HepG2 (cell line): ENCODE measurements at regions not wholly inside any gene's neighbourhood (a gene's known extent, or its start where the extent isn't known, plus 50 kb on each side); places are given as distances from the start of the nearest gene placed in this dataset.

ENCODE experiments used
- ATAC-seq: fragments of 200-7000 bp; cut with Tn5 transposase; 3 replicates; pipeline ENCODE4 v1.9.1; 2020; ENCODE audit warnings: mild to moderate bottlenecking, moderate library complexity
- BruUV-seq: library from RNA; stranded (reverse); fragments of 400-500 nt; replicated peaks from 2 replicates; lab custom pipeline; 2021; lab: Mats Ljungman, UMichigan
- CTCF ChIA-PET: fragments of 300-600 bp; formaldehyde crosslinking; extraction: SDS; loops from one replicate; lab custom pipeline; 2021; ENCODE audit warnings: low total read pairs, inconsistent platforms, low intra/inter-chr PET ratio; lab: Yijun Ruan, JAX
- POLR2A ChIA-PET: fragments of 350-600 bp; sonication (Branson Sonifier 250); formaldehyde crosslinking; loops from one replicate; lab custom pipeline; 2020; ENCODE audit warnings: antibody characterized with exemption, inconsistent platforms; lab: Yijun Ruan, JAX
- DNase-seq: peaks from one replicate; pipeline ENCODE4 v3.0.0-alpha.2; 2015; ENCODE audit warnings: low spot score
- FAIRE-seq: peaks from 3 replicates; lab custom pipeline; 2011; peaks lifted over from hg19 to GRCh38; lab: Jason Lieb, UNC
- H2AFZ ChIP-seq: one replicate; pipeline ENCODE4 v1.6.1; 2011; ENCODE audit warnings: low read length, inconsistent platforms
- H3K27ac ChIP-seq: fragments of 300-600 bp; 3 replicates; pipeline ENCODE4 v1.8.0; 2011; ENCODE audit warnings: mixed run types, mild to moderate bottlenecking, mixed read lengths, low read length, inconsistent platforms; ENCODE audit not compliant: insufficient read depth; ENCODE audit errors: extremely low read length
- H3K27me3 ChIP-seq, 2 experiments: fragments of 200-600 bp in 1 of 2; 2 replicates in 1 of 2; 3 replicates in 1 of 2; pipeline versions ENCODE4 v1.6.0 to v1.8.0; 2011; ENCODE audit warnings: low read length in 2 of 2, mild to moderate bottlenecking in 2 of 2, moderate library complexity in 2 of 2, inconsistent platforms in 1 of 2; ENCODE audit not compliant: insufficient read depth in 2 of 2, control insufficient read depth in 1 of 2
- H3K36me3 ChIP-seq, 2 experiments: fragments of 200-600 bp in 1 of 2; replicated peaks in 1 of 2; 2 replicates in 1 of 2; 3 replicates in 1 of 2; pipeline versions ENCODE4 v1.5.1 to v1.8.0; 2011; ENCODE audit warnings: low read length in 2 of 2, inconsistent platforms in 1 of 2; ENCODE audit not compliant: insufficient read depth in 2 of 2, control insufficient read depth in 1 of 2
- H3K4me1 ChIP-seq: 2 replicates; pipeline ENCODE4 v1.5.1; 2012; ENCODE audit warnings: low read length, inconsistent platforms; ENCODE audit not compliant: insufficient read depth
- H3K4me2 ChIP-seq: 2 replicates; pipeline ENCODE4 v1.6.0; 2011; ENCODE audit warnings: low read depth, low read length, inconsistent platforms
- H3K4me3 ChIP-seq, 3 experiments: fragments of 200-600 bp in 1 of 3; sonication (generic), shearing (Covaris generic) in 1 of 3; replicated peaks in 1 of 3; 2 replicates each; pipeline ENCODE4 v1.5.1; 2011 to 2016; ENCODE audit warnings: low read length in 3 of 3, inconsistent platforms in 2 of 3, low read depth in 2 of 3, mild to moderate bottlenecking in 2 of 3, control low read depth in 1 of 3, mixed read lengths in 1 of 3; ENCODE audit not compliant: insufficient read depth in 1 of 3
- H3K79me2 ChIP-seq: one replicate; pipeline ENCODE4 v1.6.1; 2011; ENCODE audit warnings: low read length, inconsistent platforms; ENCODE audit not compliant: insufficient read depth
- H3K9ac ChIP-seq: 2 replicates; pipeline ENCODE4 v1.6.0; 2011; ENCODE audit warnings: mild to moderate bottlenecking, low read depth, low read length, inconsistent platforms; ENCODE audit not compliant: insufficient read depth
- H3K9me3 ChIP-seq: 2 replicates; pipeline ENCODE4 v1.5.1; 2012; ENCODE audit warnings: mild to moderate bottlenecking, low read length
- H4K20me1 ChIP-seq: 2 replicates; pipeline ENCODE4 v1.6.0; 2011; ENCODE audit warnings: inconsistent platforms, mild to moderate bottlenecking, low read length, moderate library complexity; ENCODE audit not compliant: insufficient read depth
- ARNTL ChIP-seq: sonication (generic); formaldehyde crosslinking; IDR thresholded peaks from 2 replicates; pipeline ENCODE4 v1.4.0; 2020; ENCODE audit warnings: mild to moderate bottlenecking, missing genetic modification reagents
- MEIS2 ChIP-seq: sonication (generic); formaldehyde crosslinking; IDR thresholded peaks from 2 replicates; pipeline ENCODE4 v1.9.0; 2021; ENCODE audit warnings: mild to moderate bottlenecking, missing genetic modification reagents
- MLLT10 ChIP-seq: sonication (generic); formaldehyde crosslinking; IDR thresholded peaks from 2 replicates; pipeline ENCODE4 v1.4.0; 2020; ENCODE audit warnings: missing genetic modification reagents
- RORA ChIP-seq: sonication (generic); formaldehyde crosslinking; IDR thresholded peaks from 2 replicates; pipeline ENCODE4 v1.5.0; 2020; ENCODE audit warnings: mild to moderate bottlenecking, missing genetic modification reagents, moderate library complexity
- SMAD9 ChIP-seq: sonication (generic); formaldehyde crosslinking; IDR thresholded peaks from 2 replicates; pipeline ENCODE4 v1.5.1; 2020; ENCODE audit warnings: mild to moderate bottlenecking, missing genetic modification reagents
- ZBTB38 ChIP-seq: sonication (generic); formaldehyde crosslinking; IDR thresholded peaks from 2 replicates; pipeline ENCODE4 v1.5.1; 2020; ENCODE audit warnings: mild to moderate bottlenecking, missing genetic modification reagents
- ZEB1 ChIP-seq: IDR thresholded peaks from 2 replicates; pipeline ENCODE4 v1.6.1; 2012; ENCODE audit warnings: mild to moderate bottlenecking, low read depth, inconsistent platforms; ENCODE audit not compliant: insufficient replicate concordance
- ZMAT3 ChIP-seq: sonication (generic); formaldehyde crosslinking; conservative IDR thresholded peaks from 2 replicates; pipeline ENCODE4 v1.7.0; 2021; ENCODE audit warnings: missing genetic modification reagents
- ZMYM4 ChIP-seq: sonication (generic); formaldehyde crosslinking; IDR thresholded peaks from 2 replicates; pipeline ENCODE4 v1.8.1; 2023; ENCODE audit warnings: mild to moderate bottlenecking, missing genetic modification reagents
- ZNF232 ChIP-seq: sonication (generic); formaldehyde crosslinking; IDR thresholded peaks from 2 replicates; pipeline ENCODE4 v1.4.0; 2020; ENCODE audit warnings: missing genetic modification reagents, borderline replicate concordance
- ZNF317 ChIP-seq: sonication (generic); formaldehyde crosslinking; IDR thresholded peaks from 2 replicates; pipeline ENCODE4 v1.5.0; 2020; ENCODE audit warnings: mild to moderate bottlenecking, missing genetic modification reagents
- ZNF713 ChIP-seq: sonication (generic); formaldehyde crosslinking; IDR thresholded peaks from 2 replicates; pipeline ENCODE4 v1.4.0; 2020; ENCODE audit warnings: mild to moderate bottlenecking, missing genetic modification reagents
- ZNF746 ChIP-seq: sonication (generic); formaldehyde crosslinking; IDR thresholded peaks from 2 replicates; pipeline ENCODE4 v1.8.0; 2022; ENCODE audit warnings: mild to moderate bottlenecking, missing genetic modification reagents
- WGBS: methylation state at CpG from one replicate; pipeline ENCODE4 v1.1.6; 2017; ENCODE audit warnings: low lambda C conversion rate; 5-methylcytosine and 5-hydroxymethylcytosine counted together
- in situ Hi-C: cut with HindIII; loops from 2 replicates; pipeline ENCODE4 v1.10.0; 2017; ENCODE audit warnings: low pct_unique_long_range_greater_than_20kb; ENCODE audit not compliant: extremely low pct_ligation_motif_present
- intact Hi-C: fragments of 100-400 bp; cut with micrococcal nuclease; formaldehyde crosslinking; loops from one replicate; pipeline ENCODE4 v1.10.0; 2022; ENCODE audit not compliant: unreplicated experiment
- TF ChIP-seq, protein P1 (sequence below): sonication (generic); formaldehyde crosslinking; IDR thresholded peaks from 2 replicates; pipeline ENCODE4 v1.8.1; 2023; ENCODE audit warnings: mild to moderate bottlenecking, inconsistent platforms, moderate library complexity, missing genetic modification reagents, borderline replicate concordance
- TF ChIP-seq, protein P2 (sequence below): IDR thresholded peaks from 2 replicates; pipeline ENCODE4 v1.6.1; 2016

DNA sequence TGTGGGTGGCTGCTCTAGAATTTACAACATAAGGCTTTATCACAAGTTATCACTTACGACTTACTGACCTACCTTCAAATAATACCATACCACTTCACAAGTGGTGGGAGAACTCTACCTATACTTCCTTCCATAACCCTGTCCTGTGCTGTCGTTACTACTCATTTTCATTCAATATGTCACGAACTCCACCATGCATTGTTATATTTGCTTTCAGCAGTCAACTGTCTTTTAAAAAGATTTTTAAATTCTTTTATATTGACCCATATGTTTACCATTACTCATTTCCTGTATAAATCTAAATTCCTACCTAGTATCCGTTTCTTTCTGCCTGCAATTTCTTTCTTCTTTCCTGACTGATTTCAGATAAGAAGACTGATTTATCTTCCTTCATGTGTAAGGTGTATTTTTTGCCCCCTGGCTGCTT lies 200.0 kb downstream of the KLF12 start:
- Histone ChIP-seq H3K27me3 (no peaks in the 10 kb centered on the region), H4K20me1 (no peaks in the 10 kb centered on the region), H3K9me3 (no peaks in the 10 kb centered on the region), H3K79me2 (no peaks in the 10 kb centered on the region), H3K9ac (no peak overlapping the region), H3K4me2 (no peak overlapping the region), H3K36me3 (no peaks in the 10 kb centered on the region), H3K4me1 (no peaks in the 10 kb centered on the region), H3K4me3 (no peak overlapping the region), H2AFZ (no peak overlapping the region), H3K27ac (no peak overlapping the region)
- BruUV-seq, result no TSS peak
- in situ Hi-C loops (no loop called here), intact Hi-C loops (no loop called here)
- ATAC-seq (no peak), FAIRE-seq (no peak), DNase-seq (no peak)
- WGBS, result 43% methylated on average over 4 of the region's 4 CpGs
- TF ChIP-seq, protein P1, sequence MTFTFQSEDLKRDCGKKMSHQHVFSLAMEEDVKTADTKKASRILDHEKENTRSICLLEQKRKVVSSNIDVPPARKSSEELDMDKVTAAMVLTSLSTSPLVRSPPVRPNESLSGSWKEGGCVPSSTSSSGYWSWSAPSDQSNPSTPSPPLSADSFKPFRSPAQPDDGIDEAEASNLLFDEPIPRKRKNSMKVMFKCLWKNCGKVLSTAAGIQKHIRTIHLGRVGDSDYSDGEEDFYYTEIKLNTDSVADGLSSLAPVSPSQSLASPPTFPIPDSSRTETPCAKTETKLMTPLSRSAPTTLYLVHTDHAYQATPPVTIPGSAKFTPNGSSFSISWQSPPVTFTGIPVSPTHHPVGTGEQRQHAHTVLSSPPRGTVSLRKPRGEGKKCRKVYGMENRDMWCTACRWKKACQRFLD (CRISPR knock-in tag), result no peak
- TF ChIP-seq MLLT10 (CRISPR knock-in tag), result no peak
- TF ChIP-seq ZNF746, result no peak
- TF ChIP-seq MEIS2 (CRISPR knock-in tag), result no peak
- TF ChIP-seq ZNF232 (CRISPR knock-in tag), result no peak
- no peak for TF ChIP-seq ZNF713 (CRISPR knock-in tag)
- CTCF ChIA-PET, result no interaction called here
- POLR2A ChIA-PET, result no interaction called here

DNA sequence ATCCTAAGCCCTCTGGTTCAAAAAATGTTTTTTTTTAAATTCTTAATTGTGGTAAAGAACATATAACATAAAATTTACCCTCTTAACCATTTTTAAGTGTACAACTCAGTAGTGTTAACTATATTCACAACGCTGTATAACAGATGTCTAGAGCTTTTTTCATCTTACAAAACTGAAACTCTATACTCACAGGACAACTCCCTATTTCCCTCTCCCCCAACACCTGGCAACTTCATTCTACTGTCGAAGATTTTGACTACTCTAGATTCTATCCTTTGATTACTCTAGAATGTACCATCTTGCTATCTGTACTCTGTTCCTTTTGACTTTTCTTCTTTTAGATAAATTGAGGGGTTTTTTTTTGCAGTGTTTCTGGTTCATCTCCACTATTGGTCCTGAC lies 200.4 kb downstream of the KLF12 start:
- Histone ChIP-seq H3K4me1 (no peaks in the 10 kb centered on the region), H4K20me1 (no peaks in the 10 kb centered on the region), H3K4me2 (no peak overlapping the region), H3K9me3 (no peaks in the 10 kb centered on the region), H2AFZ (no peak overlapping the region), H3K9ac (no peak overlapping the region), H3K4me3 (no peak overlapping the region), H3K27ac (no peak overlapping the region), H3K27me3 (no peaks in the 10 kb centered on the region), H3K79me2 (no peaks in the 10 kb centered on the region), H3K36me3 (no peaks in the 10 kb centered on the region)
- DNase-seq, result no peak
- no peak for FAIRE-seq
- no peak for ATAC-seq
- POLR2A ChIA-PET, result no interaction called here
- intact Hi-C loops, result no loop called here
- BruUV-seq, result no TSS peak
- in situ Hi-C loops, result no loop called here
- WGBS, result 60% methylated on average over 2 of the region's 2 CpGs
- CTCF ChIA-PET, result no interaction called here
- TF ChIP-seq, protein P2, sequence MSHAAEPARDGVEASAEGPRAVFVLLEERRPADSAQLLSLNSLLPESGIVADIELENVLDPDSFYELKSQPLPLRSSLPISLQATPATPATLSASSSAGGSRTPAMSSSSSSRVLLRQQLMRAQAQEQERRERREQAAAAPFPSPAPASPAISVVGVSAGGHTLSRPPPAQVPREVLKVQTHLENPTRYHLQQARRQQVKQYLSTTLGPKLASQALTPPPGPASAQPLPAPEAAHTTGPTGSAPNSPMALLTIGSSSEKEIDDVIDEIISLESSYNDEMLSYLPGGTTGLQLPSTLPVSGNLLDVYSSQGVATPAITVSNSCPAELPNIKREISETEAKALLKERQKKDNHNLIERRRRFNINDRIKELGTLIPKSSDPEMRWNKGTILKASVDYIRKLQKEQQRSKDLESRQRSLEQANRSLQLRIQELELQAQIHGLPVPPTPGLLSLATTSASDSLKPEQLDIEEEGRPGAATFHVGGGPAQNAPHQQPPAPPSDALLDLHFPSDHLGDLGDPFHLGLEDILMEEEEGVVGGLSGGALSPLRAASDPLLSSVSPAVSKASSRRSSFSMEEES (CRISPR knock-in tag), result no peak
- no peak for TF ChIP-seq RORA
- no peak for TF ChIP-seq ZNF317 (CRISPR knock-in tag)
- no peak for TF ChIP-seq SMAD9
- no peak for TF ChIP-seq ZMAT3 (CRISPR knock-in tag)
- TF ChIP-seq ZBTB38 (CRISPR knock-in tag), result no peak
- TF ChIP-seq ZMYM4 (CRISPR knock-in tag), result no peak
- no peak for TF ChIP-seq ARNTL
- TF ChIP-seq ZEB1, result no peak
